ENCODE measurements at regions not wholly inside any gene's neighbourhood (a gene's known extent, or its start where the extent isn't known, plus 50 kb on each side); places are given as distances from the start of the nearest gene placed in this dataset.

DNA sequence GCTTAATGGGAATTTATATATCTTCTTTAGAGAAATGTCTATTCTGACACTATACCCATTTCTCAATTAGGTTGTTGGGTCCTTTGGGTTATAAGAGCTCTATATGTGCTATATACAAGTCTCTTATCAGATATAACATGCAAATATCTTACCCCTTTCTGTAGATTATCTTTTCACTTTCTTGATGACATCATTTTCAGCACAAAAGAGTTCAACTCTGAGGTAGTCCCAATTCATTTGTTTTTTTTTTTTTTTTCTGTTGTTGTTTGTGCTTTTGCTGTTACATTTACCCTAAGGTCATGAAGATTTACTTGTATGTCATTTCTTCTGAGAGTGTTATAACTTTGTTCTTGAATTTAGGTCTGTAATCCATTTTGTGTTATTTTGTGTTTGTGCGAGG, 326.4 kb downstream of the CENPC start:
- TF ChIP-seq, protein P1, sequence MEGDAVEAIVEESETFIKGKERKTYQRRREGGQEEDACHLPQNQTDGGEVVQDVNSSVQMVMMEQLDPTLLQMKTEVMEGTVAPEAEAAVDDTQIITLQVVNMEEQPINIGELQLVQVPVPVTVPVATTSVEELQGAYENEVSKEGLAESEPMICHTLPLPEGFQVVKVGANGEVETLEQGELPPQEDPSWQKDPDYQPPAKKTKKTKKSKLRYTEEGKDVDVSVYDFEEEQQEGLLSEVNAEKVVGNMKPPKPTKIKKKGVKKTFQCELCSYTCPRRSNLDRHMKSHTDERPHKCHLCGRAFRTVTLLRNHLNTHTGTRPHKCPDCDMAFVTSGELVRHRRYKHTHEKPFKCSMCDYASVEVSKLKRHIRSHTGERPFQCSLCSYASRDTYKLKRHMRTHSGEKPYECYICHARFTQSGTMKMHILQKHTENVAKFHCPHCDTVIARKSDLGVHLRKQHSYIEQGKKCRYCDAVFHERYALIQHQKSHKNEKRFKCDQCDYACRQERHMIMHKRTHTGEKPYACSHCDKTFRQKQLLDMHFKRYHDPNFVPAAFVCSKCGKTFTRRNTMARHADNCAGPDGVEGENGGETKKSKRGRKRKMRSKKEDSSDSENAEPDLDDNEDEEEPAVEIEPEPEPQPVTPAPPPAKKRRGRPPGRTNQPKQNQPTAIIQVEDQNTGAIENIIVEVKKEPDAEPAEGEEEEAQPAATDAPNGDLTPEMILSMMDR (conservative IDR thresholded peaks at IDR 0.05; ENCODE audit: low read length), result no peak
- no peak for TF ChIP-seq EZH2phosphoT487 (IDR thresholded peaks at IDR 0.05; ENCODE audit: borderline replicate concordance, low read depth, low read length)

Data from OCI-LY7 (cell line).